KBM-7 (cell line): ENCODE measurements at regions not wholly inside any gene's neighbourhood (a gene's known extent, or its start where the extent isn't known, plus 50 kb on each side); places are given as distances from the start of the nearest gene placed in this dataset.
A peak's percentile ranks its signal among the peaks of the same experiment; 100 is the strongest.

Experiments used
- DNase-seq: peaks from one replicate; pipeline ENCODE4 v3.0.0-alpha.2; 2015
- in situ Hi-C: fragments of 300-500 bp; cut with MboI; formaldehyde crosslinking; loops from 2 replicates; pipeline ENCODE4 v1.14.3; 2020; ENCODE audit warnings: low sequenced_read_pairs, low pct_unique_long_range_greater_than_20kb, mixed read lengths

DNA sequence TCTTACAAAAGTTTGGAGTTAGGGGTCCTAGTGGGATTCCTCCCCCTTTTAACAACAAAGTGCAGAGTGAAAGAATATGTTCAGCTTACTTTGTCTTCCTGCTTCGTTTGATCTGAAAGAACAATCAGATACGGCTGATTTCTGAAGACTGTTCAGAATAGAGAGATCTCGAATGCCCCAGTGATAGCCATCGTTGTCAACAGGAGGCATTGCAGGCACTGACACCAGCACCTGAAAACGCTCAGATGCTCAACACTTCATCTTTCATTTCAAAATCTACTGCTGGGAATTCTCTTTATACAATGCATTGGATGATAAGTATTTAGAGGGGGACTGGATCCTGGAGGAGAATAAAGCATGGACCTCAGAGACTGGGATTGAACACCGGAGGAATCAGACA lies 186.3 kb upstream of the TENM3 start:
- DNase-seq: no peak
- in situ Hi-C loops: no loop called here

DNA sequence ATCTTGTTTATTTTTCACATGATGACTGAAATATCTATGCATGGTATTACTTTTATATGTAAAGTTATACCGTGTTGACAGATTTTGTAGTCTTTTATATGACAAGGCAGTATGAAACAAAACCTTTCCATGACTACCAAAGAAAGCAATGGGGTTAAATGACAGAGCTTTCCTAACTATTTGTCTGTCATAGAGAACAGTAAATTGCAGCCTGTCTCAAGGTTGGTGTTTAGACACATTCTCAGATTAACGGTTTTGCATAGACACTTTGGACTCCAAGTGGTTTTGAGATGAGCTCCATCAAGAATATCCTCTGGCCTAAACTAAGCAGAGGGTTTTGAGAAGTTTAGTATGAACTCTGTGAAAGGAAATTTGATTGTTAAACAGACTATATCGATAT lies 180.7 kb upstream of the TENM3 start:
- no peak for DNase-seq
- in situ Hi-C loops: no loop called here

DNA sequence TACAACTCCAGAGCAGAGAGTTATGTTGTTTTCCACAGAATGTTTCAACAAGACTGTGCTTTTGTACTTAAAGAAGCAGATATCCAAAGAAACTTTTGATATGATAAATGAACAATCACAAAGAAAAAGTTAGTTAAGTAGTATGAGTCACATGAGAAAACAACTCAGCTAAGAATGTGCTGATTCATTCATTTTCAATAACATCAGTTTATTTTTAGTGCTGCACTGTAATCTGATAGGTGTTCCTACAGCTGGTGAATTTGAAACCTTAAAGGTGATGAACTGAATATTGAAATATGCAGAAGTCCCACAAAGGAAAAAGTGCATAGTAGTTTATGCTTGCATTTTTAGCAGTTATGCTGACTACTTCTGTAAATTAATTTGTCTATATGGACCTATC lies 180.3 kb upstream of the TENM3 start:
- no peak for DNase-seq

DNA sequence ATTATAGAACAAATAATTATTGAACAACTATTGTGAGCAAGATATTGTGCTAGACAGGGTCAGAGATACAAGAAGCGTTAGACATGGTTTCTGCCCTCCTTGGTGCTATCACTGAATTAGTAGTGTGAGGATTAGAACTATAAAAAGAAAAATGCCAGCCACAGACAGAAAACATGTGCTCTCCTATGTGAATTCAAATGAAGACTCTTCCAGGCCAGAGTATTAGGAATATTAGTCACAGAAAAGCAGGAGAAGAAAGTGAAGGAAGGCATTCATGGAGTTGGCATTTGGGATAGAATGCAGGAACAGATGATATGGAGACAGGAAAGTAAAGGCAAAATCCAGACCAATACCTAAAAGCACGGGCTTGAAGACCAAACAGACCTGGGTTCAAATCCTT lies 179.6 kb upstream of the TENM3 start:
- DNase-seq: no peak

More for the DNA sequence above, 180.3 kb upstream of the TENM3 start:
- in situ Hi-C loops: no loop called here

DNA sequence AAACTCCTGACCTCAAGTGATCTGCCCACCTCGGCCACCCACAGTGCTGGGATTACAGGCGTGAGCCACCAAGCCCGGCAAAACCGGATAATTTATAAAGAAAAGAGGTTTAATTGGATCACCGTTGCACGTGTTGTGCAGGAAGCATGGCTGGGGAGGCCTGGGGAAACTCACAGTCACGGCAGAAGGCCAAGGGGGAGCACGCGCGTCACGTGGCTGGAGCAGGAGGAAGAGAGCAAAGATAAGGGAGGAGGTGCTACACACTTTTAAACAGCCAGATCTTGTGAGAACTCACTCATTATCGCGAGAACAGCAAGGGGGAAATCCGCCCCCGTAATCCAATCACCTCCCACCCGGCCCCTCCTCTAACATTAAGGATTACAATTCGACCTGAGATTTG lies 177.9 kb upstream of the TENM3 start:
- in situ Hi-C loops: no loop called here
- DNase-seq: no peak

More for the DNA sequence above, 179.6 kb upstream of the TENM3 start:
- in situ Hi-C loops: no loop called here

DNA sequence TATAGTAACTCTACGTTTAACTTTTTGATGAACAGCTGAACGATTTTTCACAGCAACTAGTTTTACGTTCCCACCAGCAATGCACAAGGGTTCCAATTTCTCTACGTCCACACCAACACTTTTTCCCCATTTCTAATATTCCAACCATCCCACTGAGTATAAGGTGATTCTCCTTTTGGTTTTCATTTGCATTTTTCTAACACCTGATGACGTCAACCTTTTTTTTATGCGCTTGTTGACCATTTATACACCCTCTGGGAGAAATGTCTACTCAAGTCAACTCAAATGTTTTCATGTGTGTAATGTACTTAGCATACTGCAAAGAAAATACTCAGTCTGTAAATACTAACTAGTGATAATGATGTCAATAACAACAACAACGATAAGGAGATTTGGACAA lies 177.2 kb upstream of the TENM3 start:
- DNase-seq: no peak
- in situ Hi-C loops: no loop called here

DNA sequence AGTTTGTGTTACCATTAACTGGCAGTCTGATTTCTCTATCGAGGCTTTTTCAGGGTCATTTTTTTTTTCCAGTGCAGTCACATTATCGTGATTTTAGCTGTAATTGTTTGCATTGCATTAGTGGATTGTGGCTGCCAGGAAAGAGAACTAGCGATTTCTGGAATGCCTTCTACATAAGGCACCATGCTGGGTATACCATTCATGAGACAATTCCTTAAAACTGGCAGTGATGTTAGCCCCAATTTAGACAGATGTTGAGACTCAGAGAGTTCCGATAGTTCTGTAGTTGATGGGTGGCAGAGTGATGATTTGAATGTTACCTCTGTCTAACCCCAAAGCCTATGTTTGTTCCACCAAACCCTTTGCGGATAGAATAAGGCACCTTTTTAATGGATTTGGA lies 175.4 kb upstream of the TENM3 start:
- DNase-seq: no peak
- in situ Hi-C loops: no loop called here

DNA sequence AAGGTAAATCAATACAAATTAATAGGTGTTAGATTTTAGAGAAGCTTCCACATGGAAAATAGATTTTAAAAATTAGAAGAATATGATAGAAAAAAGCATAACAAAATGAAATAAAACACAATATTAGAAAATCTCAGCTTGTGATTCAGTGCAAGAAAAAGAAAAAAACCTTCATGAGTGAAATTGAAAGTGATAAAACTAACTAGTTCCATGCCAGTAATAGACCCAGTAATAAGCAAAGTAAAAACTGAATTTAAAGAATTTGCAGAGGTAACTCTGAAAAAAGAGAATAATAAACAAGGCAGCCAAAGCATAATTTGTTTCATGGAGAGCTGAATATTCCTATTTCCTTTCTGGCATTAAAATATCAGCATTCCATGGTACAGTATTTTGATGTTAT lies 174.3 kb upstream of the TENM3 start:
- in situ Hi-C loops: no loop called here
- DNase-seq: no peak

DNA sequence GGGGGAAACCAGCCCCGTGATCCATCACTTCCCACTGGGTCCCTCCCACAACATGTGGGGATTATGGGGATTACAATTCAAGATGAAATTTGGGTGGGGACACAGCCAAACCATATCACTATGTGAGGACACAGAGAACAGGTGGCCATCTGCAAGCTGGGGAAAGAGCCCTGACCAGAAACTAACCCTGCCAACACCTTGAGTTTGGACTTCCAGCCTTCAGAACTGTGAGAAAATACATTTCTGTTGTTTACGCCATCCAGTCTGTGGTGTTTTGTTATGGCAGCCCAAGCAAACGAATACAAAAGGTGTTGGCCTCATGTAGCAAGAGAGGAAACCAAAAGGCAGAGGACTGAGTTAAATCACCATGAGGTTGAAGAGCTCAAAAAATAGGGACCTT lies 169.9 kb upstream of the TENM3 start:
- in situ Hi-C loops: no loop called here
- DNase-seq: no peak

DNA sequence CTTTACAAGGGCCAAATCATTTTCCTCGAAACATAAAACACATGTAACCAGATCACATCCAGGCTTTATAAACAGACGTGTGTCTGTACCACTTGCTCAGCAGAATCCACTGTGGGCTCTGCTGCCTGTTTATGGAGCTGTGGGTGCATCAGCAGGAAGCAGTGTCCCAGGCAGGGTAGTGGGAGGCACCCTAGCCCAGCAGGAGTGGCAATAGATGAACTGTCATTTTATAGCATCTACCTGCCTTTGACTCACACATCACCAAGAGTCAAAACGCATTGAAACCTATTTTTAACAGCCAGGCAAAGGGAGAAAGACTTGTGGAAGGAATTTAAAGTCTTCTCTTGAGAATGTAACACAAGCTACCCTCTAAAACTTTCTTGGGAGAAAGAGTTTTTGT lies 169.1 kb upstream of the TENM3 start:
- in situ Hi-C loops: no loop called here
- DNase-seq: no peak

DNA sequence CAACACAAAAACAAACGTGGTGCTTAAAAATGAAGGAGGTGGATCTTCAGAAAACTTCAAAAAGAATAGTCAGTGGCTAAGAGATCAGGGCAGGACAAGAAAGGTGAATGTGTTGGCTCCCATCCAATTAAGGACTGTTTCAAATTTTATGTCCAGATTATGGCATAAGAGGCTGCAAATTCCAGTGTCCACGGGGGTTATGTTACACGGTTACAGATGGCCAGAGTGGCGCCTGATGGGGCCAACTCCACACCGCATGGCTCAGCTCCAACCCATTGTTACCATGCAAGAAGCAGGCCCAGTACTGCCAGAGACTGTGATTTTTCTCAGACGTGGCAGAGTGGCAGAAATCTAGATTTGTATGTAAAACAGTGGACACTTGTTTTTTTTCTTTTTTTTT lies 168.4 kb upstream of the TENM3 start:
- in situ Hi-C loops: no loop called here
- no peak for DNase-seq

DNA sequence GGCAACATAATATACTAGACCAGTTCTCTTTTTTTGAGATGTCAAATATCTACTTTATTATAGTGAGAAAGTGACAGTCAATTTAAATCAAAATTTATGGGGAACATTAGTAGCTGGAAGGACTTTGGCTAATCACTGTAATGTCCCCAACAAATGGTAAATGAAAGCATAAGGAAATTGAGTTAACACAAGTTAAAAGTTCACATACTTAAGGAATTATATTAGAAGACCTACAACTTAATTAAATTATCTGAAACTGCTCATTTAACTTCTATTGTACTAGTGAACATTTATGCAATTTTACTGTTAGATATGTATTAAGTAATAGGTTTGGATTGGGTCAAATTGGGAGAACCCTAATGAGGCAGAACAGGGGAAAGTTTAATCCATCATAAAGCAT lies 160.3 kb upstream of the TENM3 start:
- in situ Hi-C loops: no loop called here

DNA sequence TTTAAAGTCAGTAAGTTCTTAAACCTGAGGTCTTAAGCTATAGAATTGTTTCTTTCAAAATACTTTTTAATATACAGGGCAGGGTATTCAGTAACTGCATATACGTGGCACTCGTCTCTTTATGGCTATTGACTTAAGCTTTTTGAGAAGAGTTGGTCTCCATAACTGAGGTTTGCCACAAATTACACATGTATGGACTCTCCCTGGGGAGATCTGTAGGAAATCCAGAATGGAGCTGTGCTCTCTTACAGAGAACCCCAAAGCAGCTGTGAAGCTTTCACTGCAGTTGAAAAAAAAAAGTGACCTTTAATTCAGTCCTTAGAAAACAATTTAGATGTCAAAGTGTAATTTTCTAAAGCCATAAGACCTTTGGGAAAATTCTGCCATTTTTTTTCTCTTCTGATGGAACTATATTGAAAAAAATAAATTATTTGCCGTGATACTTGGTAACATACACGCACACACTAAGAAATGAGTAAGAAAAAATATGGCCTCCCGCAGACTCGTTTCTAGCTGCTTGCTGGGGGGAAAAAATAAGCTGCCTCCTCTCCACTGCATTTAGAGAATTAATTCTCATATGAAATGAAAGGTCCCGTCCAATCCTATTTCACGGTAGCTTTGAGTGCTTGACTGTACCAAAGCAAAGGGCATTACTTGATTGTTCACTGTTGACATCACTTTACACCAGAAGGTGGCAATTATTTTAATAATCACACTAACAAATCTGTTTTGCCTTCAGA lies 159.4 kb upstream of the TENM3 start:
- in situ Hi-C loops: no loop called here
- no peak for DNase-seq

More for the DNA sequence above, 160.3 kb upstream of the TENM3 start:
- no peak for DNase-seq

DNA sequence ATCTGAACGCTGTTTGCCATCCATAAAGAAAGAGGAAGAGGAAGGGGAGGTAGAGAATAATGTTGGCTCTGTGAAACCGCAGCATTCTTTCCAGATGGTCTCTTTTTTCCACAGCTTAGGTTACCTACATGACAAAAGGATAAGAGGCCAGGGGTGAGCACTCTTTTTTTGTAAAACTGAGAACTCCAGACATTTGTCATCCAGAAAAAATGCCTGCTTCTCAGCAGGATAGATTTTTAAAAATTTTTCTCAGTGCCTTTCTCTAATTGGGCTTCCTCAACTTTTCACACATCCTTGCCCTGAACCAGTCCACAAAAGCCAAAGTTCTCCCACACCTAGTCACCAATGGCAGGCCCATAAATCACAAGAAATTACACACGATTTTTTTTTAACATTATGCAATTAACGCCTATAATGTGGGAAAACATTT lies 158.1 kb upstream of the TENM3 start:
- DNase-seq: peak; percentile 38
- in situ Hi-C loops: no loop called here

DNA sequence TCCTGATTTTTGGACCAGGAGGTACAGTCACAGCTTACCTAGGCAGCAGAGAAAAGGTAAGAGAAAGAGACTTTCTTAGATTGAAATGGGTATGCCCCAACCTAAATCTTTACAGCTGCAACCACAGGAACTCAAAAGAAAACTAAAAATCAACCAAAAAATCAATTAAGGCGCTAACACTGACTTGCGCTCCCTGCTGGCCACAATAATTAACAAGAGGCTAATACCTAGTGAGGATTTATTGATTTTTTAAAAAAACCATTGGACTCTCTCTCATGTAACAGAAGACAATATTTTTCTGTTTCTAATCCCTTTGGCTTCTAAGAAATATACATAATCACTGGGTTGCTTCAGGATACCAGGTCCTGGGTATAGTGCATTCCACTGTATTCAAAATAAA lies 153.9 kb upstream of the TENM3 start:
- no peak for DNase-seq

DNA sequence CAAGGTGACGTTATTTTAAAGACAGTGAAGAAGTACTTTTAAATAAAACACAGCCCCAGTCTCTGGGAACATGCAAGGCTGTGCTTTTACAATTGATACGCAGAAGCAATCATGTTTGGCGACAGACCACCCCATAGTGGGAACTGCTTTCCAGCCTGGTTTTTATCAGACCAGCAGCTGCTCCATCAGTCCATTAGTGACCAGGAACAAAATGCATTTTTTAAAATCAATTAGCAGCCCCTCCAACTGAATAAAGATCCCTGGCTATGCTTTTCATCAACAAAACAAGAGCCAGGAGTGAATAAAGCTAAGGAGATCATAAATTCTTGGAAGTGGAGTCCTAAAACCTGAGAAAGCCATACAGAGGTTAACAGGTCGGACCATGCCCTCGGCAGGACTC lies 153.0 kb upstream of the TENM3 start:
- no peak for DNase-seq
- in situ Hi-C loops: no loop called here

More for the DNA sequence above, 153.9 kb upstream of the TENM3 start:
- in situ Hi-C loops: no loop called here

DNA sequence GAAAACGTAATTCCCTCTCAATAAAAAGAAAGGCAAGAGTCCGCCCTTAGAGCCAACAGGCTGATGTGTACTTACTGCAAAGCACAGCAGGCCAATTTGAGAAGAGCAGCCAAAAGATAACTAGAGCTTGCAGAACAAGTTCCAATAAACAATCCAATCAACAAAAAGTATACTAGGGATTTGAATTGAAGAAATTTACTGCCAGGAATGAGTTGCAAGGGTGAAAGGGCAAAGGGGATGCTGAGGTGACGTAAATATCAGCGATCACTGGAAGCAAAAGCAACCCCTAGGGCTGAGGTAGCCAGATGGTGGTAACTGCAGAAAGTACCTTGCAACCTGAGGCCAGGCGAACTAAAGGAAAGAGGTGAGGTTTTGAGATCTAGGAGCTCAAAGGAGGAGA lies 152.1 kb upstream of the TENM3 start:
- in situ Hi-C loops: no loop called here
- DNase-seq: no peak

DNA sequence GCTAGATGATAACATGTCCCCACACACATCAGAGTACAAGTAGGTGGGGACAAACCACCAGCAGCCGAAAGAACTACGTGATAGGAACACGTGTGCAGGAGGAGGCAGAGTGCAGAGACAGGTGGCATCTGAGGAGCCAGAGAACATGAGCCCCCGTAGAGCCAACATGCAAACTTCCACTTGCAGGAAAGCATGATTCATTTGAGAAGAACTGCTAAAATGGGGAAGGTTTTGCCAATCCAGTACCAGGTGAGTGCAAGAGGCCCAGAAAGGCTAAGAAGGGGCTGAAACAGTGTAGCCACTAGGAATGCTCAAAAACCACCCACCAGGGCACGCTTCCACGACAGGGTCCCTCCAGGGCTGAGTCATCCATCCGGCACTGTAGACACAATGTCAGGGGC lies 149.8 kb upstream of the TENM3 start:
- in situ Hi-C loops: no loop called here
- DNase-seq: no peak

DNA sequence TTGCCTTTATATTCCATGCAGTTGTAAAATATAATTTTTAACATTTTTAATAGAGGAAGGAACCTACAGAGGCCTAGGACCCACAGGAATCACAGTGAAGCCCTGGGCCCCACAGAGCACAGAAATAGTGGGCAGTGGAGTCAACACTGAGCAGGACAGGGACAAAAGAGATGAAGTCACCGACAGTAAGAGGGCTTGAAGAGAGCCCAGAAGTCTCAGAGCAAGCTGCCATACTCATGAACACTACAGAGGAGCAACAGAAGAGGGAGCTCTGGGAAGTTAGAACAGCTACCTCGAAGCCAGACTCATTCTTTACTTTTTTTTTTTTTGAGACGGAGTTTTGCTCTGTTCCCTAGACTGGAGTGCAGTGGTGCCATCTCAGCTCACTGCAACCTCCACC lies 149.3 kb upstream of the TENM3 start:
- in situ Hi-C loops: no loop called here
- DNase-seq: no peak

DNA sequence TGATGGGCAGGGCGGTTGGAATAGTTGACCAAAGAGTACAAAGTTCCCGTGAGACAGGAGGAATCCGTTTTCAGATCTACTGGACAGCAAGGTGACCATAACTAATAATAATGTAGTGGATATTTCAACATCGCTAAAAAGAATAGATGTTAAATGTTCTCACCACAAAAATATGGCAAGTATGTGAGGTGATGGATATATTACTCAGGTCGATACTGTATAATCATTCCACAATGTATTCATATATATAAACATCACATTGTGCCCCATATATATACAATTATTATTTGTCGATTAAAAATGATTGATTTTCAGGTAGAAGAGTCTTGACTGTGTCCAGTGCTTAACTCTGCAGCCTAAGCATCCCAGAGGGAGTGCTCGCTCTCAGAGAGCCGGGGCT lies 141.6 kb upstream of the TENM3 start:
- in situ Hi-C loops: no loop called here
- DNase-seq: no peak

DNA sequence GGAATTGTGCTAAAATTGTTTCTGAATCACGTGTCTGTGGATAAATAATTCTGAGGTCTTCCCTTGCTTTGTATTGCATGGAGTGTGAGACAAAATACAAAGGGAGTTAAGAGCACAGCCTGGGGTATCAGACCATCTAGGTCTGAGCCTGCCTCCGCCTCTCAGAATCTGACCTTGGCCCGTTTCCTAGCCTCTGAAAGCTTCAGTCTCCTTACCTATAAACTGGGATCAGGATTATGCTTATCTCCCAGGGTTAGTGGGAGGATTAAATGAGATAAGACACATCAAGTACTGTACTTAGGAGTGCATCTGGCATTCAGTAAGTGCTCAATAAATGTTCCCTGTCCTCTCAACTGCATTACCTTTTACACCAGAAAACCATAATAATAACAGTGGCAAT lies 140.6 kb upstream of the TENM3 start:
- DNase-seq: no peak
- in situ Hi-C loops: no loop called here
